ENCODE measurements at regions not wholly inside any gene's neighbourhood (a gene's known extent, or its start where the extent isn't known, plus 50 kb on each side); places are given as distances from the start of the nearest gene placed in this dataset.

GRCh38 chr2:145422576-145422975, 902.7 kb upstream of the ZEB2 start:
- no peak for TF ChIP-seq CTCF (conservative IDR thresholded peaks at IDR 0.05; ENCODE audit: low read depth in 2 of 2)
- TF ChIP-seq POLR2AphosphoS5 (IDR thresholded peaks at IDR 0.05; ENCODE audit: low read depth): no peak
- no peak for TF ChIP-seq EZH2 (IDR thresholded peaks at IDR 0.05; ENCODE audit: low read depth, unreplicated experiment)
- no peak for TF ChIP-seq CREB1 (CRISPR knock-in tag; IDR thresholded peaks at IDR 0.05; ENCODE audit: low read depth)
- TF ChIP-seq REST (IDR thresholded peaks at IDR 0.05; ENCODE audit: unreplicated experiment): no peak
- no peak for TF ChIP-seq EZH2phosphoT487 (IDR thresholded peaks at IDR 0.05; ENCODE audit: unreplicated experiment)
- no peak for TF ChIP-seq ZNF114 (CRISPR knock-in tag; IDR thresholded peaks at IDR 0.05)
- no peak for TF ChIP-seq JUNB (IDR thresholded peaks at IDR 0.05; ENCODE audit: unreplicated experiment)
- TF ChIP-seq ETS1 (IDR thresholded peaks at IDR 0.05): no peak
- no peak for TF ChIP-seq STAT1 (IDR thresholded peaks at IDR 0.05; ENCODE audit: unreplicated experiment)
- TF ChIP-seq ZNF331 (CRISPR knock-in tag; IDR thresholded peaks at IDR 0.05; ENCODE audit: low read depth): no peak
- no peak for TF ChIP-seq NANOG (IDR thresholded peaks at IDR 0.05; ENCODE audit: borderline replicate concordance)
- TF ChIP-seq ZNF462 (CRISPR knock-in tag; IDR thresholded peaks at IDR 0.05): no peak

Data from GM23338 (cell line).